ENCODE measurements at regions not wholly inside any gene's neighbourhood (a gene's known extent, or its start where the extent isn't known, plus 50 kb on each side); places are given as distances from the start of the nearest gene placed in this dataset.
"Not testable (repeated sequence)": the region's sequence is repeated elsewhere in the genome, so short reads cannot be mapped to it uniquely, and the experiment has no call there.

GRCh38 chr2:116467243-116467642 lies 1347.2 kb upstream of the DDX18 start:
- intact Hi-C loops (cut with DNase I) = no loop called here
- ATAC-seq = no peak

GRCh38 chr2:116477229-116477628 lies 1337.3 kb upstream of the DDX18 start:
- intact Hi-C loops (cut with DNase I) = no loop called here
- no peak for ATAC-seq
- no peak for DNase-seq (ENCODE audit: missing footprints)

More at GRCh38 chr2:116467243-116467642, 1347.2 kb upstream of the DDX18 start:
- DNase-seq (ENCODE audit: missing footprints) = no peak

DNA sequence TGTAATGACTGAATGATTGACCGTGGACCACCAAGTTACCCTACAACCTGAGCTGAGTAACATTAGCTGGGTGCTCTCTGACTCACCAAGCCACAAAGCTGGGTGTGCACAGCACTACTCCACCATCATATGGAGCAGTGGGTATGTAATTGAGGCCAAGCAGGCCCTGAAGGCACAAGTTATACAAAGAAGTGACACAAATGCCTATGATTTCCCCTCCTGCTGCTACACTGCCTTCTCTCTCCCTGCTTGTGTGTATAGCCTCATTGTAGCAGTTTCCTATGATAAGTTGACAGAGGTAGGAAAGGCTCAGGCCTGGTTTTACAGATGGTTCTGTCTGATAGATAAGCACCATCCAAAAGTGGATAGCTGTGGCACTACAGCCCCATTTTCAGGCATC lies 1327.2 kb upstream of the DDX18 start:
- ATAC-seq = no peak
- DNase-seq (ENCODE audit: missing footprints) = no peak
- intact Hi-C loops (cut with DNase I) = no loop called here

DNA sequence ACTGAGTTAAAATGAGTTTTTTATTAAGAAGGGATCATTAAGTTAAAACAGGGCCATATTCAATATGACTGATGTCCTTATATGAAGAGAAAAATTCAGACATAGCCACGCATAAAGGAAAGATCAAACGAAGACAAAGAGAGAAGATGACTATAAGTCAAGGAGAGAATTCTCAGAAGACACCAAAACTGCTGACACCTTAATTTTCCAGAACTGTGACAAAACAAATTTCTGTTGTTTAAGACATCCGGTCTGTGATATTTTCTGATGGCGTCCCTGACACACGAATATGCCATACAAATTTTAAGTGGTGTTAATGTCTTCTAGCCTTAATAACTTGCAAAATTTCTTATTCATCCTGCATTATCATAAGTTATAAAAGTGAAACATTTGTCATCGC lies 1325.2 kb upstream of the DDX18 start:
- intact Hi-C loops (cut with DNase I) = no loop called here
- ATAC-seq (no peak), DNase-seq (ENCODE audit: missing footprints) (no peak)

- DNase-seq (ENCODE audit: missing footprints) = no peak
- ATAC-seq = no peak
- intact Hi-C loops (cut with DNase I) = no loop called here
Measured at GRCh38 chr2:116489944-116490343, 1324.5 kb upstream of the DDX18 start.

DNA sequence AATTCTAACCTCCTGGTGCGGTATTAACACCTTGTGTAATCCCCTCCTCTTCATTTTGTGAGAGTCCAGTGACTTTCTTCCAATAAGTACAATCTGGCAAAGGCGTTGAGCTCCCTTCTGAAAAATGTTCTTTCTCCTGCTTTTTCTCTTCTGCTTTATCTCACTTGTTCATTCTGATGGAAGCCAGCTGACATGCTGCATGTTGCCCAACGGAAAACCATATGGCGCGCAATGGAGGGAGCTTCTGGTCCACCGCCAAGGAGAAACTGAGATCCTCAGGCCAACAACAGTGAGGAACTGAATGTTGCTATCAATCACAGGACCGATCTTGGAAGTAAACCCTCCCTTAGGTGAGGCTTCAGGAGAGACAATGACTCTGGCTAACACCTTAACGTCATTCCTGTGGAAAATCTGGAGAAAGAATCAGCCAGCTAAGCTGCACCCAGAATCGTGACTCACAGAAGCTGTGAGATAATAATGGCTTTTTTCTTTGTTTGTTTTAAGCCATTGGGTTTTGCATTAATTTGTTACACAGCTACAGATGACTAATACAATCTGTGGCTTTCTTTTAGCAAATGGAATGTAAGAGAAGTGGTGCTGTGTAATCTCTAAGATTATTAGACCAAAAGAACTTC lies 1323.9 kb upstream of the DDX18 start:
- ATAC-seq = no peak
- DNase-seq (ENCODE audit: missing footprints) = no peak
- intact Hi-C loops (cut with DNase I) = no loop called here

GRCh38 chr2:116491292-116491691 lies 1323.2 kb upstream of the DDX18 start:
- no peak for ATAC-seq
- intact Hi-C loops (cut with DNase I) = no loop called here

DNA sequence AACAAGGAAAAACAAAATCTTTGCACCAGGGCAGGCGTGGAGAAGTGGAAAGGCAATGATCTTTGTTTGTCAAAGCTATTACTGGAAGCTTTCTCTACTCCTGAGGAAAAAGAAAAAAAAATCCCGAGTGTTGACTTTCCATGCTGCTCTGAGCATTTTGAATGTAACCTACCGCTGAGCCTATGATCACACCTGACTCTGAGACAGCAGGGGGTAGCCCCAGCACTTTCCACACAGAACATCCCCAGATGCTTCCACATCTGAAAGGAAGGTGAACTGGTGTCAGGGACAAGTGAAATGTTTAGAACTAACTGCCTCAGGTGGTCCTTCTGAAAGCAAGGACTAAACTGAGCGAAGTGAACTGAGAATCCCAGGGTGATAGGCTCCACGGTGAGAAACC lies 1315.1 kb upstream of the DDX18 start:
- intact Hi-C loops (cut with DNase I) = no loop called here
- DNase-seq (ENCODE audit: missing footprints) (no peak), ATAC-seq (no peak)

More at GRCh38 chr2:116491292-116491691, 1323.2 kb upstream of the DDX18 start:
- DNase-seq (ENCODE audit: missing footprints) = no peak

GRCh38 chr2:116510117-116510671 lies 1304.3 kb upstream of the DDX18 start:
- no peak for ATAC-seq
- intact Hi-C loops (cut with DNase I) = no loop called here
- no peak for DNase-seq (ENCODE audit: missing footprints)

DNA sequence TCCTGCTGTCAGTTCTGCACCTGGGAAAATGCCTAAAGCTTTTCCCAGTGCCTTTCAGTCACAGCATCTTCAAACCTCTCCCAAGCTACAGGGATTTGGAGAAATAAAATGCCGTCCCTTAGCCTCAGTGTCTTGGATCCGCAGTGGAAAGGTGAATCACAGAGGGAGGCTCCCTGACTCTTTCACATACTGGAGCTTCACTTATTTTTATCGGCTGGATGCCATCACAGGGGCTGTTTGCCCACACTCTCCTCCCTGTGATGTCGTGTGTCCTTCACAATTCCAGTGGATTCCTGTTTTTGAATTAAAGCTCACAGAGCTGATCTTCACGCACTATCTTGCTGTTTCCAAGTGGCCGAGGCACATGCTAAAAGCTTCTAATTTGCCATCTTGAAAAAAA lies 1303.1 kb upstream of the DDX18 start:
- DNase-seq (ENCODE audit: missing footprints) = no peak
- intact Hi-C loops (cut with DNase I) = no loop called here
- no peak for ATAC-seq

DNA sequence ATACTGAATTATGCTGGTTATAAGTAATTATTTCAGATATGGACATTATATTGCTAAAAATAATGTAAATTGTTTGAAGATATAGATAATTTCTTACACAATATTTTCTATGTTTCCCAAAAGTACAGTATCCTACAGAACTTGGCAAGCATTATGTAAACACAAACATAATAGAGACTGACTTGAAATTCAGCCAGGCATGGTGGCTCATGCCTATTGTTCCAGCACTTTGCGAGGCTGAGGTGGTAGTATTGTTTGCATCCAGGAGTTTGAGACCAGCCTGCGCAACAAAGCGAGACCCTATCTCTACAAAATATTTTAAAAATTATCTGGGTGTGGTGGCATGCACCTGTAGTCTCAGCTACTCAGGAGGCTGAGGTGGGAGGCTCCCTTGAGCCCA lies 1300.5 kb upstream of the DDX18 start:
- DNase-seq (ENCODE audit: missing footprints) (no peak), ATAC-seq (no peak)
- intact Hi-C loops (cut with DNase I) = no loop called here

DNA sequence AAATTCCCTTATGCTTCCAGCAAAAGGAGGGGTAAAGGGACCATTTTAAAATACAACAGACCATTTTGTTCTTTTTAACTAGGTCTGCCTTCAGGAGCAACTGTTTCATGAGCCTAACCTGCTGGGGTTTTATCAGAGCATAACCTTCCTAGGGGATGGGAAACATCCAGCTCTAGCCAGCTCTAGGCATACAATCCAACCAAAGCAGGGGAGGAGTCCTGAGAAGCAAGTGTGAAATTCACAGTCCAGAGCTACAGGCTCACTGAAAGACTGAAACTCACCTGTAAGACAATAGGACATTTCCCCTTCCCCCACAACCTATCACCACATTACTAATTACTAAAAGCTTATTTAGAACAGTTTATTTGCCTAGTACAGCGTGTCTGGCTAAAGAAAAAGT lies 1296.6 kb upstream of the DDX18 start:
- no peak for ATAC-seq
- no peak for DNase-seq (ENCODE audit: missing footprints)
- intact Hi-C loops (cut with DNase I) = no loop called here

- intact Hi-C loops (cut with DNase I) = no loop called here
- DNase-seq (ENCODE audit: missing footprints) (no peak), ATAC-seq (no peak)
Measured at GRCh38 chr2:116537811-116538210, 1276.7 kb upstream of the DDX18 start.

DNA sequence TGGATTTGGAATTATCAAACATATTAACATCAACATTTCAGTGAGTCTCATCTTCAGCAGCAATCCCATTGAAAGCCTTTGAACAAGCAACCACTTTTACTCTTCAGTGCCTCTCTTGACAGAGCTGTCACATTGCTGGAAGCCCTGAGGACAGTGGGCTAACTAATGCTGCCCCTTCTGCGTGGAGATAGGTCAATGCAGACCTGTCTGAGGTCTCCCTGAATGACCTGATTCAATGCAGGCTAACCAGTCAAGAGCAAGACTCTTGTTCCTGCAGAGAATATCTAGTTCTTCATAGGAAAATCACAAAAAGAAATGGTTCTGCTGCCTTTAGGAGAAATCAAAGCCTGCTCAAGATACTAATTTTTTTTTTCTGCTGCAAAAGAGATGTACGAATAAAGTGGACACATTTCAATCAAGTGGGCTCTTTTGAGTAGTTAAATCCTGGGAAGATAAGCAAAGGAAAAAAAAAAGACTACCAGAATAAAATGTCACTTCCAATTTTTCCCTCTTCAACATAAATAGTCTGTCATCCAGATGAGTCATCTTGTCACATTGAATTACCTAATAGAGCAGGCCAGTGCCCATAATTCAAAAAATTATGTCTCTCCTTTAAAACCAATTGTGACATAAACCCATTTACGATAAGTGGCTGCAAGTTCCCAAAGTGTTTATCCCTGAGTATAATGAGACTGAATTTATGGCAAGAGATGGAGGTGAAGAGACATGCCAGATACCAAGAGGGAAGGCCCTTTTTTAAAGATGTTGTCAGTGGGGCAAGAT lies 1269.0 kb upstream of the DDX18 start:
- intact Hi-C loops (cut with DNase I) = no loop called here
- DNase-seq (ENCODE audit: missing footprints) (no peak), ATAC-seq (no peak)

- DNase-seq (ENCODE audit: missing footprints); ATAC-seq; intact Hi-C loops (cut with DNase I): not testable (repeated sequence)
Measured at GRCh38 chr2:116552738-116553419, 1261.6 kb upstream of the DDX18 start.

DNA sequence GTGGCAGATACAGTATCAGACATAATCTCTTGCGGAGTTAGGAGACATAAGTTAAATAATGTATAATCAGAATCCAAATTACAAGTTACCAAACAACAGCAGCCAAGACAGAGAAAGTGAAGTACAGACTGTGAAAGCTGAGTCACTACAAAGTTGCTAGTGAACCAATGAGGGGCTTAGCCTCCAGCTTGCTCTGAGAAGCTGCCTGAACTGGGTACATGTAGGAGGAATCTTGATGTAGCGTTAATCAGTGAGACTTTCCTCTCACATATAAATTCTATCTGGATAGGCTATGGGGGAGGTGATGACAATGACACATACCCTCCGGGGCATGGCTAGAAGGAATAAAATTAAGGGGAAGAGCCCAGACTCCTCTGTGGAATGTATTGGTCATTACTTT lies 1234.3 kb upstream of the DDX18 start:
- intact Hi-C loops (cut with DNase I) = no loop called here
- DNase-seq (ENCODE audit: missing footprints) (no peak), ATAC-seq (no peak)

- DNase-seq (ENCODE audit: missing footprints) (no peak), ATAC-seq (no peak)
- intact Hi-C loops (cut with DNase I) = no loop called here
Measured at GRCh38 chr2:116582850-116583249, 1231.6 kb upstream of the DDX18 start.

- intact Hi-C loops (cut with DNase I) = no loop called here
- DNase-seq (ENCODE audit: missing footprints) (no peak), ATAC-seq (no peak)
Measured at GRCh38 chr2:116585669-116586327, 1228.7 kb upstream of the DDX18 start.

DNA sequence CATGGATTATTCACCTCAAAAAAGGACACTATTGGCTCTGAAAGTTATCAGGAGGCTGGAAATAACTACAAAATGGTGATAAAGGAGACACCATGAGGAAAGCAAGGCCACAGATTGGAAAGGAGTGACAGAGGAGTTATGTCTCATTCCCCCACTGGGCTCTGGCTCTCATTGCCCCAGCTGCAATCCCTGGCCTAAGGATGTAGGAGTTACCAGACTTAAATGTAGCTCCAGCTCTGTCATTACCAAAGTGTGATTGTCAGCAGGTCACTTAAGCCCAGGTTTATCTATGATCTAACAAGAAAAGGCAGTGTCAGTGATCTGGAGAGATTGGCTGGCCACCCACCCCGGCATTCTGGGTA lies 1228.2 kb upstream of the DDX18 start:
- DNase-seq (ENCODE audit: missing footprints) (no peak), ATAC-seq (no peak)
- intact Hi-C loops (cut with DNase I) = no loop called here

Data from Right ventricle myocardium inferior (tissue), 1 donor.